ENCODE measurements at regions not wholly inside any gene's neighbourhood (a gene's known extent, or its start where the extent isn't known, plus 50 kb on each side); places are given as distances from the start of the nearest gene placed in this dataset.

- Histone ChIP-seq H3K79me2 (ENCODE audit: insufficient read depth, low read length) (no peaks in the 10 kb centered on the region), H3K9ac (ENCODE audit: low read depth, low read length, poor library complexity, severe bottlenecking) (no peak overlapping the region), H3K36me3 (ENCODE audit: insufficient read depth, low read length) (no peaks in the 10 kb centered on the region), H3K9me3 (ENCODE audit: insufficient read depth, low read depth, low read length) (no peaks in the 10 kb centered on the region), H4K20me1 (ENCODE audit: insufficient read depth, low read length, poor library complexity, severe bottlenecking) (no peaks in the 10 kb centered on the region), H3K4me1 (ENCODE audit: insufficient read depth, low read length, poor library complexity, severe bottlenecking) (no peaks in the 10 kb centered on the region), H3F3A (ENCODE audit: low read depth) (no peaks in the 10 kb centered on the region), H3K4me3 (ENCODE audit: low read length, poor library complexity, severe bottlenecking) (no peak overlapping the region), H3K9me2 (replicated peaks; ENCODE audit: low read depth, low read length) (no peaks in the 10 kb centered on the region), H3K4me2 (ENCODE audit: low read depth, low read length, poor library complexity, severe bottlenecking) (no peak overlapping the region), H3K27me3 (ENCODE audit: insufficient read depth, low read length, poor library complexity, severe bottlenecking) (no peaks in the 10 kb centered on the region), H2AFZ (ENCODE audit: low read length) (no peak overlapping the region)
- TF ChIP-seq, protein P1, sequence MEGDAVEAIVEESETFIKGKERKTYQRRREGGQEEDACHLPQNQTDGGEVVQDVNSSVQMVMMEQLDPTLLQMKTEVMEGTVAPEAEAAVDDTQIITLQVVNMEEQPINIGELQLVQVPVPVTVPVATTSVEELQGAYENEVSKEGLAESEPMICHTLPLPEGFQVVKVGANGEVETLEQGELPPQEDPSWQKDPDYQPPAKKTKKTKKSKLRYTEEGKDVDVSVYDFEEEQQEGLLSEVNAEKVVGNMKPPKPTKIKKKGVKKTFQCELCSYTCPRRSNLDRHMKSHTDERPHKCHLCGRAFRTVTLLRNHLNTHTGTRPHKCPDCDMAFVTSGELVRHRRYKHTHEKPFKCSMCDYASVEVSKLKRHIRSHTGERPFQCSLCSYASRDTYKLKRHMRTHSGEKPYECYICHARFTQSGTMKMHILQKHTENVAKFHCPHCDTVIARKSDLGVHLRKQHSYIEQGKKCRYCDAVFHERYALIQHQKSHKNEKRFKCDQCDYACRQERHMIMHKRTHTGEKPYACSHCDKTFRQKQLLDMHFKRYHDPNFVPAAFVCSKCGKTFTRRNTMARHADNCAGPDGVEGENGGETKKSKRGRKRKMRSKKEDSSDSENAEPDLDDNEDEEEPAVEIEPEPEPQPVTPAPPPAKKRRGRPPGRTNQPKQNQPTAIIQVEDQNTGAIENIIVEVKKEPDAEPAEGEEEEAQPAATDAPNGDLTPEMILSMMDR (conservative IDR thresholded peaks at IDR 0.05; ENCODE audit: low read length), result no peak
- no peak for TF ChIP-seq EZH2phosphoT487 (IDR thresholded peaks at IDR 0.05; ENCODE audit: borderline replicate concordance)
These were observed 466.7 kb downstream of the GASK1B start for GRCh38 chr4:157706155-157706554.

- Histone ChIP-seq H3K4me3 (ENCODE audit: low read length, poor library complexity, severe bottlenecking) (no peak overlapping the region), H2AFZ (ENCODE audit: low read length) (no peak overlapping the region), H4K20me1 (ENCODE audit: insufficient read depth, low read length, poor library complexity, severe bottlenecking) (no peaks in the 10 kb centered on the region), H3K9me3 (ENCODE audit: insufficient read depth, low read depth, low read length) (no peaks in the 10 kb centered on the region), H3K9me2 (replicated peaks; ENCODE audit: low read depth, low read length) (no peaks in the 10 kb centered on the region), H3K9ac (ENCODE audit: low read depth, low read length, poor library complexity, severe bottlenecking) (no peak overlapping the region), H3K79me2 (ENCODE audit: insufficient read depth, low read length) (no peaks in the 10 kb centered on the region), H3K4me2 (ENCODE audit: low read depth, low read length, poor library complexity, severe bottlenecking) (no peak overlapping the region), H3K36me3 (ENCODE audit: insufficient read depth, low read length) (no peaks in the 10 kb centered on the region), H3F3A (ENCODE audit: low read depth) (no peaks in the 10 kb centered on the region), H3K4me1 (ENCODE audit: insufficient read depth, low read length, poor library complexity, severe bottlenecking) (no peaks in the 10 kb centered on the region), H3K27me3 (ENCODE audit: insufficient read depth, low read length, poor library complexity, severe bottlenecking) (no peaks in the 10 kb centered on the region)
- TF ChIP-seq, protein P1 (conservative IDR thresholded peaks at IDR 0.05; ENCODE audit: low read length), result no peak
- no peak for TF ChIP-seq EZH2phosphoT487 (IDR thresholded peaks at IDR 0.05; ENCODE audit: borderline replicate concordance)
These were observed 470.0 kb downstream of the GASK1B start for GRCh38 chr4:157702831-157703230.

GRCh38 chr4:157701695-157701994, 471.2 kb downstream of the GASK1B start:
- no peak overlapping the region for H2AFZ ChIP-seq (ENCODE audit: low read length)
- H3K27me3 ChIP-seq (ENCODE audit: insufficient read depth, low read length, poor library complexity, severe bottlenecking), result no peaks in the 10 kb centered on the region
- no peaks in the 10 kb centered on the region for H3K4me1 ChIP-seq (ENCODE audit: insufficient read depth, low read length, poor library complexity, severe bottlenecking)
- H4K20me1 ChIP-seq (ENCODE audit: insufficient read depth, low read length, poor library complexity, severe bottlenecking), result no peaks in the 10 kb centered on the region
- no peak overlapping the region for H3K9ac ChIP-seq (ENCODE audit: low read depth, low read length, poor library complexity, severe bottlenecking)
- H3K9me2 ChIP-seq (replicated peaks; ENCODE audit: low read depth, low read length), result no peaks in the 10 kb centered on the region
- H3K79me2 ChIP-seq (ENCODE audit: insufficient read depth, low read length), result no peaks in the 10 kb centered on the region
- H3K9me3 ChIP-seq (ENCODE audit: insufficient read depth, low read depth, low read length), result no peaks in the 10 kb centered on the region
- H3K4me2 ChIP-seq (ENCODE audit: low read depth, low read length, poor library complexity, severe bottlenecking), result no peak overlapping the region
- no peaks in the 10 kb centered on the region for H3F3A ChIP-seq (ENCODE audit: low read depth)
- TF ChIP-seq, protein P1 (conservative IDR thresholded peaks at IDR 0.05; ENCODE audit: low read length), result no peak
- no peak for TF ChIP-seq EZH2phosphoT487 (IDR thresholded peaks at IDR 0.05; ENCODE audit: borderline replicate concordance)
- H3K36me3 ChIP-seq (ENCODE audit: insufficient read depth, low read length), result no peaks in the 10 kb centered on the region
- H3K4me3 ChIP-seq (ENCODE audit: low read length, poor library complexity, severe bottlenecking), result no peak overlapping the region

Data from Loucy (cell line).